IMR-90 (cell line): ENCODE measurements at regions not wholly inside any gene's neighbourhood (a gene's known extent, or its start where the extent isn't known, plus 50 kb on each side); places are given as distances from the start of the nearest gene placed in this dataset.

Source experiments
- ATAC-seq: fragments of 200-7000 bp; cut with Tn5 transposase; 2 replicates; pipeline ENCODE4 v1.9.1; 2020; ENCODE audit warnings: low read depth, mild to moderate bottlenecking, moderate library complexity
- BruUV-seq: library from RNA; stranded (reverse); fragments of 400-500 nt; replicated peaks from 2 replicates; lab custom pipeline; 2021; lab: Mats Ljungman, UMichigan
- CTCF ChIA-PET: fragments of 300-600 bp; formaldehyde crosslinking; extraction: SDS; loops from one replicate; lab custom pipeline; 2021; ENCODE audit warnings: antibody characterized with exemption; lab: Yijun Ruan, JAX
- POLR2A ChIA-PET: fragments of 300-600 bp; sonication (Branson Sonifier 250); formaldehyde crosslinking; loops from one replicate; lab custom pipeline; 2022; ENCODE audit warnings: antibody characterized with exemption; ENCODE audit not compliant: unreplicated experiment; lab: Charles Lee
- DNase-seq: peaks from one replicate; pipeline ENCODE4 v3.0.0; 2013
- H2AFZ ChIP-seq: replicated peaks from 2 replicates; pipeline ENCODE3; 2013; ENCODE audit warnings: low read length, mild to moderate bottlenecking; ENCODE audit not compliant: poor library complexity
- H2AK5ac ChIP-seq: 2 replicates; pipeline ENCODE4 v1.6.1; 2013; ENCODE audit warnings: low read depth, low read length, inconsistent platforms
- H2AK9ac ChIP-seq: replicated peaks from 2 replicates; pipeline ENCODE3; 2013; ENCODE audit warnings: mild to moderate bottlenecking, low read depth, low read length, moderate library complexity; ENCODE audit not compliant: poor library complexity
- H2BK120ac ChIP-seq: 2 replicates; pipeline ENCODE4 v1.6.1; 2013; ENCODE audit warnings: low read depth, low read length, inconsistent platforms
- H2BK15ac ChIP-seq: 3 replicates; pipeline ENCODE4 v1.6.1; 2013; ENCODE audit warnings: low read depth, low read length, inconsistent platforms
- H2BK20ac ChIP-seq: 2 replicates; pipeline ENCODE4 v1.6.1; 2013; ENCODE audit warnings: low read depth, mild to moderate bottlenecking, inconsistent platforms, low read length, moderate library complexity
- H2BK5ac ChIP-seq: 2 replicates; pipeline ENCODE4 v1.6.1; 2013; ENCODE audit warnings: mild to moderate bottlenecking, low read depth, low read length, inconsistent platforms; ENCODE audit not compliant: poor library complexity, severe bottlenecking
- H3K14ac ChIP-seq: replicated peaks from 2 replicates; pipeline ENCODE4 v1.6.1; 2013; ENCODE audit warnings: low read depth, low read length, inconsistent platforms
- H3K18ac ChIP-seq: 2 replicates; pipeline ENCODE4 v1.6.1; 2013; ENCODE audit warnings: low read depth, low read length, control low read depth
- H3K23ac ChIP-seq: 2 replicates; pipeline ENCODE4 v1.6.1; 2013; ENCODE audit warnings: low read depth, low read length, inconsistent platforms
- H3K27ac ChIP-seq: 2 replicates; pipeline ENCODE4 v1.5.1; 2013; ENCODE audit warnings: mild to moderate bottlenecking, control low read depth, low read length; ENCODE audit not compliant: insufficient read depth
- H3K27me3 ChIP-seq: 2 replicates; pipeline ENCODE4 v1.6.1; 2013; ENCODE audit warnings: low read length; ENCODE audit not compliant: control insufficient read depth, insufficient read depth
- H3K36me3 ChIP-seq: 2 replicates; pipeline ENCODE4 v1.6.1; 2013; ENCODE audit warnings: low read length, mixed read lengths; ENCODE audit not compliant: control insufficient read depth, insufficient read depth
- H3K4ac ChIP-seq: 2 replicates; pipeline ENCODE4 v1.6.1; 2013; ENCODE audit warnings: low read depth, low read length, inconsistent platforms
- H3K4me1 ChIP-seq: 2 replicates; pipeline ENCODE4 v1.6.1; 2013; ENCODE audit warnings: low read length, mixed read lengths; ENCODE audit not compliant: control insufficient read depth, insufficient read depth
- H3K4me2 ChIP-seq: 2 replicates; pipeline ENCODE4 v1.6.1; 2013; ENCODE audit warnings: low read depth, mild to moderate bottlenecking, control low read depth, low read length, moderate library complexity
- H3K4me3 ChIP-seq: 2 replicates; pipeline ENCODE4 v1.5.1; 2013; ENCODE audit warnings: low read depth, mild to moderate bottlenecking, control low read depth, low read length, moderate library complexity; ENCODE audit not compliant: insufficient read depth
- H3K56ac ChIP-seq: 2 replicates; pipeline ENCODE4 v1.6.1; 2013; ENCODE audit warnings: low read length, inconsistent platforms; ENCODE audit not compliant: insufficient read depth; ENCODE audit errors: extremely low read depth
- H3K79me1 ChIP-seq, 2 experiments: 2 replicates each; pipeline ENCODE4 v1.6.1; 2013; ENCODE audit warnings: low read length in 2 of 2, inconsistent platforms in 1 of 2, low read depth in 1 of 2
- H3K9ac ChIP-seq: 2 replicates; pipeline ENCODE4 v1.6.1; 2013; ENCODE audit warnings: low read depth, low read length, control low read depth
- H3K9me1 ChIP-seq: 2 replicates; pipeline ENCODE4 v1.6.1; 2013; ENCODE audit warnings: low read length, inconsistent platforms; ENCODE audit not compliant: insufficient read depth
- H3K9me3 ChIP-seq: 2 replicates; pipeline ENCODE4 v1.6.1; 2013; ENCODE audit warnings: low read length; ENCODE audit not compliant: control insufficient read depth, insufficient read depth
- H4K20me1 ChIP-seq: 2 replicates; pipeline ENCODE4 v1.6.1; 2013; ENCODE audit warnings: low read length, inconsistent platforms; ENCODE audit not compliant: insufficient read depth
- H4K5ac ChIP-seq: 2 replicates; pipeline ENCODE4 v1.6.1; 2013; ENCODE audit warnings: mild to moderate bottlenecking, low read depth, low read length, control low read depth
- H4K8ac ChIP-seq, 2 experiments: 2 replicates each; pipeline ENCODE4 v1.6.1; 2013; ENCODE audit warnings: low read depth in 2 of 2, low read length in 2 of 2, control low read depth in 1 of 2, inconsistent platforms in 1 of 2
- H4K91ac ChIP-seq: 2 replicates; pipeline ENCODE4 v1.6.1; 2013; ENCODE audit warnings: low read depth, low read length, inconsistent platforms; ENCODE audit not compliant: insufficient read depth
- BHLHE40 ChIP-seq: fragments of 150-350 bp; IDR thresholded peaks from 2 replicates; pipeline ENCODE4 v1.6.1; 2016; ENCODE audit warnings: mild to moderate bottlenecking, low read depth, low read length
- CEBPB ChIP-seq: IDR thresholded peaks from 2 replicates; pipeline ENCODE4 v1.6.1; 2012; ENCODE audit warnings: low read depth, low read length, improper control_type of control experiment
- CHD1 ChIP-seq: IDR thresholded peaks from 2 replicates; pipeline ENCODE4 v1.6.1; 2012; ENCODE audit warnings: low read depth, low read length, improper control_type of control experiment
- FOS ChIP-seq: fragments of 150-350 bp; IDR thresholded peaks from 2 replicates; pipeline ENCODE4 v1.6.1; 2016; ENCODE audit warnings: low read depth, low read length
- MAFK ChIP-seq: IDR thresholded peaks from 2 replicates; pipeline ENCODE4 v1.6.1; 2012; ENCODE audit warnings: low read depth, low read length, improper control_type of control experiment
- MAZ ChIP-seq: IDR thresholded peaks from 2 replicates; pipeline ENCODE4 v1.6.1; 2012; ENCODE audit warnings: low read depth, mild to moderate bottlenecking, low read length, improper control_type of control experiment, moderate library complexity, borderline replicate concordance
- MXI1 ChIP-seq: IDR thresholded peaks from 2 replicates; pipeline ENCODE4 v1.6.1; 2012; ENCODE audit warnings: low read depth, mild to moderate bottlenecking, low read length, moderate library complexity, borderline replicate concordance
- NFE2L2 ChIP-seq: fragments of 150-350 bp; IDR thresholded peaks from 2 replicates; pipeline ENCODE4 v1.6.1; 2016; ENCODE audit warnings: low read depth, mild to moderate bottlenecking, low read length
- POLR2A ChIP-seq: IDR thresholded peaks from 2 replicates; pipeline ENCODE4 v1.6.1; 2012; ENCODE audit warnings: mild to moderate bottlenecking, low read depth, low read length
- RAD21 ChIP-seq: IDR thresholded peaks from 2 replicates; pipeline ENCODE4 v1.6.1; 2012; ENCODE audit warnings: low read length, improper control_type of control experiment
- RCOR1 ChIP-seq: IDR thresholded peaks from 2 replicates; pipeline ENCODE4 v1.6.1; 2012; ENCODE audit warnings: mild to moderate bottlenecking, low read length, improper control_type of control experiment; ENCODE audit not compliant: insufficient replicate concordance
- RFX5 ChIP-seq: IDR thresholded peaks from 2 replicates; pipeline ENCODE4 v1.8.0; 2012; ENCODE audit warnings: low read depth, mild to moderate bottlenecking, low read length, moderate library complexity
- SMC3 ChIP-seq: fragments of 150-350 bp; IDR thresholded peaks from 2 replicates; pipeline ENCODE4 v1.6.1; 2016; ENCODE audit warnings: low read depth, mild to moderate bottlenecking, antibody characterized with exemption, low read length, moderate library complexity
- WGBS, 2 experiments: methylation state at CpG; one replicate each; pipeline versions ENCODE4 v1.1.5 to v1.1.7; 2013; ENCODE audit warnings: missing lambda C conversion rate in 2 of 2; ENCODE audit not compliant: insufficient read length in 1 of 2; ENCODE audit errors: extremely low coverage in 2 of 2; 5-methylcytosine and 5-hydroxymethylcytosine counted together
- dilution Hi-C: fragments of 300-500 bp; cut with HindIII; formaldehyde crosslinking; loops from one replicate; pipeline ENCODE4 v1.14.3; 2018; ENCODE audit warnings: low sequenced_read_pairs; ENCODE audit not compliant: unreplicated experiment
- in situ Hi-C: fragments of 300-500 bp; cut with MboI; formaldehyde crosslinking; loops from 3 replicates; pipeline ENCODE4 v1.14.3; 2019; ENCODE audit warnings: low sequenced_read_pairs, inconsistent platforms, mixed read lengths
- intact Hi-C: fragments of 100-400 bp; cut with micrococcal nuclease; formaldehyde crosslinking; loops from 2 replicates; pipeline ENCODE4 v1.10.0; 2022
- TF ChIP-seq, protein P1 (sequence below): fragments of 150-350 bp; IDR thresholded peaks from 2 replicates; pipeline ENCODE4 v1.6.1; 2016; ENCODE audit warnings: low read depth, mild to moderate bottlenecking, low read length, moderate library complexity, borderline replicate concordance
- TF ChIP-seq, protein P2 (sequence below): conservative IDR thresholded peaks from 2 replicates; pipeline ENCODE4 v1.5.1; 2012; ENCODE audit warnings: mild to moderate bottlenecking, low read depth, low read length, improper control_type of control experiment
- TF ChIP-seq, protein P3 (sequence below): fragments of 150-350 bp; IDR thresholded peaks from 2 replicates; pipeline ENCODE4 v1.6.1; 2017; ENCODE audit warnings: mild to moderate bottlenecking, antibody characterized with exemption, low read length, low read depth

DNA sequence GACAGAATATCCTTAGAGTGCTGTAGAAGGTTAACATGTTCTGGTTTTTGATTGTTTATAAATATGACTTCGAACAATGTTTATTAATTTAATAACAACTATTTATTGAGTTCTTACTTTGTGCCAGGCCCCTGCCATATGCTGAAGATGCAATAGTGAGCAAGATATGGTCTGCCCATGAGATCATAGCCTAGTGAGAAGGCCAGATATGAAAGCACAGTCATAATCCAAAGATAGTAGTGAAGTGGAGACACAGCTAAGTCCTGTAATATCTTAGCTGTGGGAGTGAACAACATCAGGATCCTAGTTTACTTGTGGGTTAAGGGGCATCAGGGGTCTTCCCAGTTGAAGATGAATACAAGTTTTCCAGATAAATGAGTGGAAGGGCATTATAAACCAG, 189.4 kb upstream of the FBXO33 start:
- in situ Hi-C loops: no loop called here
- CTCF ChIA-PET: no interaction called here

More for the DNA sequence above, 189.4 kb upstream of the FBXO33 start:
- H3K23ac ChIP-seq: no peak overlapping the region
- ATAC-seq (no peak), DNase-seq (no peak)
- TF ChIP-seq SMC3 (no peak), RFX5 (no peak), CHD1 (no peak), MAFK (no peak), NFE2L2 (no peak), POLR2A (no peak), RAD21 (no peak), BHLHE40 (no peak), FOS (no peak), RCOR1 (no peak), MXI1 (no peak), CEBPB (no peak), MAZ (no peak)
- TF ChIP-seq, protein P1, sequence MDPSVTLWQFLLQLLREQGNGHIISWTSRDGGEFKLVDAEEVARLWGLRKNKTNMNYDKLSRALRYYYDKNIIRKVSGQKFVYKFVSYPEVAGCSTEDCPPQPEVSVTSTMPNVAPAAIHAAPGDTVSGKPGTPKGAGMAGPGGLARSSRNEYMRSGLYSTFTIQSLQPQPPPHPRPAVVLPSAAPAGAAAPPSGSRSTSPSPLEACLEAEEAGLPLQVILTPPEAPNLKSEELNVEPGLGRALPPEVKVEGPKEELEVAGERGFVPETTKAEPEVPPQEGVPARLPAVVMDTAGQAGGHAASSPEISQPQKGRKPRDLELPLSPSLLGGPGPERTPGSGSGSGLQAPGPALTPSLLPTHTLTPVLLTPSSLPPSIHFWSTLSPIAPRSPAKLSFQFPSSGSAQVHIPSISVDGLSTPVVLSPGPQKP: no peak
- TF ChIP-seq, protein P2, sequence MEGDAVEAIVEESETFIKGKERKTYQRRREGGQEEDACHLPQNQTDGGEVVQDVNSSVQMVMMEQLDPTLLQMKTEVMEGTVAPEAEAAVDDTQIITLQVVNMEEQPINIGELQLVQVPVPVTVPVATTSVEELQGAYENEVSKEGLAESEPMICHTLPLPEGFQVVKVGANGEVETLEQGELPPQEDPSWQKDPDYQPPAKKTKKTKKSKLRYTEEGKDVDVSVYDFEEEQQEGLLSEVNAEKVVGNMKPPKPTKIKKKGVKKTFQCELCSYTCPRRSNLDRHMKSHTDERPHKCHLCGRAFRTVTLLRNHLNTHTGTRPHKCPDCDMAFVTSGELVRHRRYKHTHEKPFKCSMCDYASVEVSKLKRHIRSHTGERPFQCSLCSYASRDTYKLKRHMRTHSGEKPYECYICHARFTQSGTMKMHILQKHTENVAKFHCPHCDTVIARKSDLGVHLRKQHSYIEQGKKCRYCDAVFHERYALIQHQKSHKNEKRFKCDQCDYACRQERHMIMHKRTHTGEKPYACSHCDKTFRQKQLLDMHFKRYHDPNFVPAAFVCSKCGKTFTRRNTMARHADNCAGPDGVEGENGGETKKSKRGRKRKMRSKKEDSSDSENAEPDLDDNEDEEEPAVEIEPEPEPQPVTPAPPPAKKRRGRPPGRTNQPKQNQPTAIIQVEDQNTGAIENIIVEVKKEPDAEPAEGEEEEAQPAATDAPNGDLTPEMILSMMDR: no peak
- TF ChIP-seq, protein P3, sequence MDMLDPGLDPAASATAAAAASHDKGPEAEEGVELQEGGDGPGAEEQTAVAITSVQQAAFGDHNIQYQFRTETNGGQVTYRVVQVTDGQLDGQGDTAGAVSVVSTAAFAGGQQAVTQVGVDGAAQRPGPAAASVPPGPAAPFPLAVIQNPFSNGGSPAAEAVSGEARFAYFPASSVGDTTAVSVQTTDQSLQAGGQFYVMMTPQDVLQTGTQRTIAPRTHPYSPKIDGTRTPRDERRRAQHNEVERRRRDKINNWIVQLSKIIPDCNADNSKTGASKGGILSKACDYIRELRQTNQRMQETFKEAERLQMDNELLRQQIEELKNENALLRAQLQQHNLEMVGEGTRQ: no peak
- H2AFZ ChIP-seq: no peak overlapping the region
- no TSS peak for BruUV-seq
- peaks cover 11% of the 10 kb centered on the region for H3K9me3 ChIP-seq
- no peak overlapping the region for H3K4me3 ChIP-seq
- H3K9ac ChIP-seq: no peak overlapping the region
- H2BK15ac ChIP-seq: no peak overlapping the region
- H4K5ac ChIP-seq: no peak overlapping the region
- H3K36me3 ChIP-seq: no peaks in the 10 kb centered on the region
- no peaks in the 10 kb centered on the region for H3K27me3 ChIP-seq
- H4K91ac ChIP-seq: no peak overlapping the region
- POLR2A ChIA-PET: no interaction called here
- H2AK5ac ChIP-seq: no peak overlapping the region
- H3K14ac ChIP-seq: no peak overlapping the region
- no peak overlapping the region for H2BK120ac ChIP-seq
- no peaks in the 10 kb centered on the region for H3K79me1 ChIP-seq
- no peaks in the 10 kb centered on the region for H4K20me1 ChIP-seq
- no peak overlapping the region for H2BK5ac ChIP-seq
- H3K18ac ChIP-seq: no peak overlapping the region
- dilution Hi-C loops (no loop called here), intact Hi-C loops (no loop called here)
- no peak overlapping the region for H4K8ac ChIP-seq
- no peak overlapping the region for H3K4me2 ChIP-seq
- H3K4ac ChIP-seq: no peak overlapping the region
- no CpG with 5 or more reads among the region's 1 CpG for WGBS, 2 experiments
- H3K4me1 ChIP-seq: no peaks in the 10 kb centered on the region
- H2AK9ac ChIP-seq: no peak overlapping the region
- H3K9me1 ChIP-seq: no peaks in the 10 kb centered on the region
- H3K56ac ChIP-seq: no peak overlapping the region
- H3K27ac ChIP-seq: no peak overlapping the region
- no peak overlapping the region for H2BK20ac ChIP-seq
